Prostate gland (tissue), 2 donors: ENCODE measurements at regions not wholly inside any gene's neighbourhood (a gene's known extent, or its start where the extent isn't known, plus 50 kb on each side); places are given as distances from the start of the nearest gene placed in this dataset.

Source experiments
- POLR2AphosphoS5 ChIP-seq: sonication (generic); formaldehyde crosslinking; IDR thresholded peaks from one replicate; pipeline ENCODE4 v1.6.1; 2017; ENCODE audit warnings: antibody characterized with exemption
- TF ChIP-seq, protein P1 (sequence below), 4 experiments: fragments of 200-600 bp in 2 of 4; fragments of 450-650 bp in 2 of 4; sonication (generic) in 2 of 4; IDR thresholded peaks; 1 replicate in 3 of 4; 2 replicates in 1 of 4; pipeline ENCODE4 v1.5.1; 2016 to 2019; ENCODE audit warnings: antibody characterized with exemption in 4 of 4, mild to moderate bottlenecking in 2 of 4, moderate library complexity in 2 of 4

GRCh38 chr1:98493469-98493868 is 168.1 kb upstream of the SNX7 start:
- no peak for TF ChIP-seq POLR2AphosphoS5
- TF ChIP-seq, protein P1, sequence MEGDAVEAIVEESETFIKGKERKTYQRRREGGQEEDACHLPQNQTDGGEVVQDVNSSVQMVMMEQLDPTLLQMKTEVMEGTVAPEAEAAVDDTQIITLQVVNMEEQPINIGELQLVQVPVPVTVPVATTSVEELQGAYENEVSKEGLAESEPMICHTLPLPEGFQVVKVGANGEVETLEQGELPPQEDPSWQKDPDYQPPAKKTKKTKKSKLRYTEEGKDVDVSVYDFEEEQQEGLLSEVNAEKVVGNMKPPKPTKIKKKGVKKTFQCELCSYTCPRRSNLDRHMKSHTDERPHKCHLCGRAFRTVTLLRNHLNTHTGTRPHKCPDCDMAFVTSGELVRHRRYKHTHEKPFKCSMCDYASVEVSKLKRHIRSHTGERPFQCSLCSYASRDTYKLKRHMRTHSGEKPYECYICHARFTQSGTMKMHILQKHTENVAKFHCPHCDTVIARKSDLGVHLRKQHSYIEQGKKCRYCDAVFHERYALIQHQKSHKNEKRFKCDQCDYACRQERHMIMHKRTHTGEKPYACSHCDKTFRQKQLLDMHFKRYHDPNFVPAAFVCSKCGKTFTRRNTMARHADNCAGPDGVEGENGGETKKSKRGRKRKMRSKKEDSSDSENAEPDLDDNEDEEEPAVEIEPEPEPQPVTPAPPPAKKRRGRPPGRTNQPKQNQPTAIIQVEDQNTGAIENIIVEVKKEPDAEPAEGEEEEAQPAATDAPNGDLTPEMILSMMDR (IDR thresholded peaks at IDR 0.05), result no peak
